ENCODE measurements at regions not wholly inside any gene's neighbourhood (a gene's known extent, or its start where the extent isn't known, plus 50 kb on each side); places are given as distances from the start of the nearest gene placed in this dataset.

DNA sequence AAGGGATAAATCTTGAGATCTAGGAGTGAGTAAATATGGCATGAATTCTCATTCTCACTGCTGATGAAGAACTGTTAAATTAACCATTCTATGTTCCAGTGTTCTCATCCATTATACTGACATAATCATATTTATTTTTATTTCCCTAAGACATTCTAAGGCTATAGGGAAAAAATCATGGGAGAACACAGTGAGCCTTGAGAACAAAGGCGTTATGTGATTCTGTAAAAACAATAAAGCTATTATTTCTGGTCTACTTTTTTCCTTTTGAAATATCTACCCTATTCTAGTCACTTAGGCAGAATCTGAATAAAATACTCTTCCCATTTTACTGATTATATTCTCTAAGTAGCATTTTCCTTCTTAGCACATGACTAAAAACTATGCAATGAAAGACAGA, 155.7 kb upstream of the ADAMTS16 start:
- DNase-seq (ENCODE audit: low spot score) (no peak), ATAC-seq (ENCODE audit: low read depth) (no peak)
- Histone ChIP-seq H3K27ac (ENCODE audit: poor library complexity, severe bottlenecking) (no peak overlapping the region), H3K4me3 (ENCODE audit: severe bottlenecking) (no peak overlapping the region), H3K4me1 (ENCODE audit: insufficient read depth, poor library complexity, severe bottlenecking) (no peaks in the 10 kb centered on the region), H3K9me3 (ENCODE audit: severe bottlenecking) (no peaks in the 10 kb centered on the region), H3K27me3 (ENCODE audit: insufficient read depth, poor library complexity, severe bottlenecking) (peaks cover 34% of the 10 kb centered on the region), H3K36me3 (ENCODE audit: low read depth) (no peaks in the 10 kb centered on the region)
- TF ChIP-seq, protein P1, sequence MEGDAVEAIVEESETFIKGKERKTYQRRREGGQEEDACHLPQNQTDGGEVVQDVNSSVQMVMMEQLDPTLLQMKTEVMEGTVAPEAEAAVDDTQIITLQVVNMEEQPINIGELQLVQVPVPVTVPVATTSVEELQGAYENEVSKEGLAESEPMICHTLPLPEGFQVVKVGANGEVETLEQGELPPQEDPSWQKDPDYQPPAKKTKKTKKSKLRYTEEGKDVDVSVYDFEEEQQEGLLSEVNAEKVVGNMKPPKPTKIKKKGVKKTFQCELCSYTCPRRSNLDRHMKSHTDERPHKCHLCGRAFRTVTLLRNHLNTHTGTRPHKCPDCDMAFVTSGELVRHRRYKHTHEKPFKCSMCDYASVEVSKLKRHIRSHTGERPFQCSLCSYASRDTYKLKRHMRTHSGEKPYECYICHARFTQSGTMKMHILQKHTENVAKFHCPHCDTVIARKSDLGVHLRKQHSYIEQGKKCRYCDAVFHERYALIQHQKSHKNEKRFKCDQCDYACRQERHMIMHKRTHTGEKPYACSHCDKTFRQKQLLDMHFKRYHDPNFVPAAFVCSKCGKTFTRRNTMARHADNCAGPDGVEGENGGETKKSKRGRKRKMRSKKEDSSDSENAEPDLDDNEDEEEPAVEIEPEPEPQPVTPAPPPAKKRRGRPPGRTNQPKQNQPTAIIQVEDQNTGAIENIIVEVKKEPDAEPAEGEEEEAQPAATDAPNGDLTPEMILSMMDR (IDR thresholded peaks at IDR 0.05; ENCODE audit: poor library complexity, severe bottlenecking), result no peak

DNA sequence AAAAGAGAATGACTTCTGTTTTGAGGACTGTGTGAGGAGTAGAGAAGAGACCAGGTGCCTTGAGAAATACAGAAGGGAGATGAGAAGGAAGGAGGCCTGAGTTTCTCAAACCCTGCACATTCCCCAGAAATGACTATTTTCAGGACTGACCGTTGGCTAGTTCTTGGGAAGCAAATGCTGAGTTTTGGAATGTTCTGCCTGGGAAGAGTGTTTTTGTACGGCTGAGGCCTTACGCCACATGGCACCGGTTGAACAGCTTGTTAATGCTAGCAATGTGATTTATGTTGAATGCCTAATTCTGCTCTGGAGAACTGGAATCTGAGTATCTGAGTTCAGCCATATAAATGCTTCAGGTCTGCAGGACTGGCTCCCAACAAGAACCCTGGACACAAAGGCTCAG, 152.7 kb upstream of the ADAMTS16 start:
- TF ChIP-seq, protein P1 (IDR thresholded peaks at IDR 0.05; ENCODE audit: poor library complexity, severe bottlenecking), result no peak
- no peak overlapping the region for H3K27ac ChIP-seq (ENCODE audit: poor library complexity, severe bottlenecking)
- DNase-seq (ENCODE audit: low spot score) (no peak), ATAC-seq (ENCODE audit: low read depth) (no peak)
- no peaks in the 10 kb centered on the region for H3K4me1 ChIP-seq (ENCODE audit: insufficient read depth, poor library complexity, severe bottlenecking)
- no peaks in the 10 kb centered on the region for H3K36me3 ChIP-seq (ENCODE audit: low read depth)
- no peak overlapping the region for H3K4me3 ChIP-seq (ENCODE audit: severe bottlenecking)
- H3K9me3 ChIP-seq (ENCODE audit: severe bottlenecking), result no peaks in the 10 kb centered on the region
- peaks cover 26% of the 10 kb centered on the region for H3K27me3 ChIP-seq (ENCODE audit: insufficient read depth, poor library complexity, severe bottlenecking)

DNA sequence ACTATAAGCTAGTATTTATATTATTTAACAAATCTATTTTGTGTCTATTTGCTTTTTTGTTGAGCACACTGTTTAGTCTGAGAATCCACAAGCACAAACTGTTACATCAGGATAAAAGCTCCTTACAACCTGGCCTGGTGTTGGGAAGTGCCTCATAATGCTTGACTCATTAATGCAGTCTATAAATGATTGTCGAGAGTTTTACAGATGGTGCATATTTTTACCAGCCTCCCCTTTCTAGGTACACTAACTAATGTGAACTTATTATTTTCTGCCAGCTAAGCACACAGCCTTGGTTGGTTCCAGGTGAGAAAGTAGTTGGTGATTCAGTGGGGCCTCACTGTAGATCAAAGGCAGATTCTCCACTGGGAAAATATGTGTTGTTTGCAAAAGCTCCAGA, 151.0 kb upstream of the ADAMTS16 start:
- Histone ChIP-seq H3K27ac (ENCODE audit: poor library complexity, severe bottlenecking) (no peak overlapping the region), H3K4me3 (ENCODE audit: severe bottlenecking) (no peak overlapping the region), H3K4me1 (ENCODE audit: insufficient read depth, poor library complexity, severe bottlenecking) (no peaks in the 10 kb centered on the region), H3K9me3 (ENCODE audit: severe bottlenecking) (no peaks in the 10 kb centered on the region), H3K36me3 (ENCODE audit: low read depth) (no peaks in the 10 kb centered on the region), H3K27me3 (ENCODE audit: insufficient read depth, poor library complexity, severe bottlenecking) (peaks cover 15% of the 10 kb centered on the region)
- ATAC-seq (ENCODE audit: low read depth), result no peak
- TF ChIP-seq, protein P1 (IDR thresholded peaks at IDR 0.05; ENCODE audit: poor library complexity, severe bottlenecking), result no peak
- no peak for DNase-seq (ENCODE audit: low spot score)

DNA sequence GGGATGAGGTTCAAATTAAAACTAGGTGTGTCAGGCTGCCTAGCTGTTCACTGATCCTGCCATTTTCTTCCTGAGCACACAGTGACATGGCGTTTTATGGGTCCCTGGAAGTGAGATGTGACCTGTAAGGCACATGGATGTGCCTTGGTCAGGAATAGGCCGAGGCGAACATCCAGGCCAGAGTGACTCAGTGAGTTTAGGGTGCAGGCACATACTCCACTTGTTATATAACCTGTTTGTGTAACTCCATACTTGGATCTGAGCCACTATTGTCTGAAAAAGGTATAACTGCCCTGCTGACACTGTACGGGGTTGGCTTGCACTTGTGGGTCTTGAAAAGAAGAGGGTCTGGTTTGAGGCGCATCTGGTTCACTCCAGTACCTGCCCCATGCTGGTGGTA, 150.1 kb upstream of the ADAMTS16 start:
- DNase-seq (ENCODE audit: low spot score), result no peak
- Histone ChIP-seq H3K4me3 (ENCODE audit: severe bottlenecking) (no peak overlapping the region), H3K4me1 (ENCODE audit: insufficient read depth, poor library complexity, severe bottlenecking) (no peaks in the 10 kb centered on the region), H3K36me3 (ENCODE audit: low read depth) (no peaks in the 10 kb centered on the region), H3K27me3 (ENCODE audit: insufficient read depth, poor library complexity, severe bottlenecking) (peaks cover 13% of the 10 kb centered on the region), H3K27ac (ENCODE audit: poor library complexity, severe bottlenecking) (no peak overlapping the region), H3K9me3 (ENCODE audit: severe bottlenecking) (no peaks in the 10 kb centered on the region)
- no peak for ATAC-seq (ENCODE audit: low read depth)
- TF ChIP-seq, protein P1 (IDR thresholded peaks at IDR 0.05; ENCODE audit: poor library complexity, severe bottlenecking), result no peak

DNA sequence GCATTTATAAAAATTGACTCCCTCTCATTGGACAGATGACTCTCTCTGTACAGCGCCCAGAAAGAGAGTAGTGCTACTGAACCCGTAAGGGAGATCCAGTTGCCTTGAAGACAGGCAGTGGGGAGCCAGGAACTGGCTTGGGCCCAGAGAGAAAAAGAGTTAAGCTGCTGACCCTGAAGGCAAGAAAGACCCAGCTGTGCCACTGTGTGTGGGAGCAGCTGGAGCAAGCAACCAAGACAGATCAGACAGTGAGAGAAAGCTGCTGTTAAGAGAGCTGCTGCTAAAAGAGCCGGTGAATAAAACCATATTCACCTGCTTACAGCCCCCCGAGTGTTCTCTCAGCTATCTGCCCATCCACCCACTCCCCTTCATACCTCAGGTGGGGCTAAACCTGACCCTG, 149.7 kb upstream of the ADAMTS16 start:
- Histone ChIP-seq H3K4me3 (ENCODE audit: severe bottlenecking) (no peak overlapping the region), H3K27me3 (ENCODE audit: insufficient read depth, poor library complexity, severe bottlenecking) (peaks cover 13% of the 10 kb centered on the region), H3K27ac (ENCODE audit: poor library complexity, severe bottlenecking) (no peak overlapping the region), H3K4me1 (ENCODE audit: insufficient read depth, poor library complexity, severe bottlenecking) (no peaks in the 10 kb centered on the region), H3K9me3 (ENCODE audit: severe bottlenecking) (no peaks in the 10 kb centered on the region), H3K36me3 (ENCODE audit: low read depth) (no peaks in the 10 kb centered on the region)
- no peak for DNase-seq (ENCODE audit: low spot score)
- TF ChIP-seq, protein P1 (IDR thresholded peaks at IDR 0.05; ENCODE audit: poor library complexity, severe bottlenecking), result no peak
- no peak for ATAC-seq (ENCODE audit: low read depth)
